Suppressor macrophage (primary cell): ENCODE measurements at regions not wholly inside any gene's neighbourhood (a gene's known extent, or its start where the extent isn't known, plus 50 kb on each side); places are given as distances from the start of the nearest gene placed in this dataset.

Experiments
- DNase-seq, 4 experiments: peaks; one replicate each; pipeline ENCODE4 v3.0.0-alpha.2; 2020 to 2022

DNA sequence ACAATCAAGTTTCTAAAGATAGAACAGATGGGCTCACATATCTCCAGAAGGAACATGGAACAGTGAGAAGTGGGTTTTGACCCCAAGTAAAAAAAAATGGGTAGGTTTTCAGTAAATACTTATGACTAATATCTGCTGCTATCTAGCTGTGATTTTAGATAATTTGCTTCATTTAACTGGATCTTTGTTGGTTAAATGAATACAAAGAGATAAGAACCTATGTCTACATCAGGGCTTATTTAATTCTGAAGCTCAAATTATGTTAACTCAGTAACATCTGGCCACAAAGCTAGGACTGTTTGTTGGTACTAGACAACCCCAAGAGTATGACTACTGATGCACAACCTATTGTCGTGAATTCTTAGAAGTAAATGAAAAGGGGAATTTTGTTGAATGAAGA is 144.4 kb upstream of the SESN3 start:
- no peak for DNase-seq

DNA sequence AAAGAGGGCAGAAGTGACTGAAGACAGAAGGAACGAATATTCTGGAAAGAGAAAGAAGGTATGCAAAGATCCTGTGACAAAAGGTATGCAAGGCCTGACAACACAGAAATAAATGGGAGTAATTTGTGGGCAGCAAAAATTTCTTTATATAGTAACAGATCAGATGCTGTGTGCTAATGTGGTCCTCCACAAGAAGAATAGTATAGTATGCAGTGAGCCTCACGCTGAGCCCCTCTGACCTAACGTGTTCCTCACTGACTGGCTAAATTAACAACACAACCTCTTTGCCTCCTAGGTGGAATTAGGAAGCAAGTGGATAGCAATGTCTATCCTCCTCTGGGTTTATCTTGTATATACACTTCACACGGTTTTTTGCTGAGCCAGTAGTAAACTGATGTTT is 143.1 kb upstream of the SESN3 start:
- no peak for DNase-seq

DNA sequence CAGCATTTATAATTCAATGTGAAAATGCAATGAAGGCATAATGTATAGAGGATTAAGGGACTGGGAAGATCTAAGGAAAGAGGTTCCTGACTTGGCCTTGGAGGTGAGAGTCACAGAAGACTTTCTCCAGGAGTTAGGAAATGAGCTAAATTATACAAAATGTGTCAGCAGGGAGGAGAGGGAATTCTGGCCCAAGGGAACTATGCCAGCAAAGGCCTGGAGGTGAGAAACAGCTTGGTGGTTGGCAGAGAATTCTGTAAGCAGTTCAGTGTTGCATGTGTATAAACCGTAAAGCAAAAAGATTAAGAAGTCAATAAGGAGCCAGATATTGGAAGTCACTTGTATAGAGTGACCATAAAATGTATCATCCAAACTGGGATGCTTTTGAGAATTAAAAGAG is 142.2 kb upstream of the SESN3 start:
- no peak for DNase-seq

DNA sequence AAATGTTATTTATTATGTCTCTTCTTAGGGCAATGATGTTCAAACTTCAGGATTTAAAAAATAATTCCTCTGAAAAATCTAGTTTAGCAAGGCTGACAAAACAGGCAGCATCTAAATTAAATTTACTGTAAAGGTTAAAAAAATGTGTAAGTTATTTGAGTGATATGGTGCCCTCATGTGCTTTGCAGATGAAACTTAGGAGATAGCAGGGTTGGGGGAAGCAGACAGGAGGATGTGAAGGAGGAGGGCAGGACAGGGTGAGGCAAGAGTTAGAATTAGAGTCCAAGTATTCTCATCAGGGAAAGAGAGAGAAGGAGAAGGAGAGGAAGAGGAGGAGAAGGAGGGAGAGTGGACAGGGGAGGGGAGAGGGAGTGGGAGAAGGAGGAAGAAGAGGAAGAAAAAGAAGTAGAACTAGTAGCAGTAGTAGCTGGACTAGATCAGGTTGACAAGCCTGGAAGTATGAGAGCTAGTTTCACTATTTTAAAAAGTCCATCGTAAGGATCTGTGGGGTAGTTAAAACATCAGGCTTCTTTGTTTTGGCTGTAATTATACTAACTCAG is 141.2 kb upstream of the SESN3 start:
- DNase-seq: peak in 1 of 4 experiments; percentile 8

DNA sequence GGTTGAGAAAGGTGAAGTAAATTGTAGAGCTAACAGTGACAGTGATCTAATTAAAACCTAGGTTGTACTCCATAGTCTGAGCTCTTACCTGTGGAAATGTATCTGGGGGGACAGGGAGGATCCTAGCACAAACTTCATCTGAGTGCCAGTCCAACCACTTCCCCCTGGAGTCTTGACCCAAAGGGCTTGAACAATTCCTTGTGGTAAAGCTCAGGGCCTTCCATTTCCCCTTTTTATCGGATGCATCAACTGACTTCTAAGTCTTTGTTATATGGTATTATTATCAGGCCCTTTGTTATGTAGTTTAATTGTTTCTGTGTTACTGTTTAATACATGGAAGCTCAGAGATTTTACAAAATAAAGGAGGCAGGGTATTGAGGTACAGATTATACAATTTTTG is 140.2 kb upstream of the SESN3 start:
- peak; percentile 57 to 79 (median 74) for DNase-seq

DNA sequence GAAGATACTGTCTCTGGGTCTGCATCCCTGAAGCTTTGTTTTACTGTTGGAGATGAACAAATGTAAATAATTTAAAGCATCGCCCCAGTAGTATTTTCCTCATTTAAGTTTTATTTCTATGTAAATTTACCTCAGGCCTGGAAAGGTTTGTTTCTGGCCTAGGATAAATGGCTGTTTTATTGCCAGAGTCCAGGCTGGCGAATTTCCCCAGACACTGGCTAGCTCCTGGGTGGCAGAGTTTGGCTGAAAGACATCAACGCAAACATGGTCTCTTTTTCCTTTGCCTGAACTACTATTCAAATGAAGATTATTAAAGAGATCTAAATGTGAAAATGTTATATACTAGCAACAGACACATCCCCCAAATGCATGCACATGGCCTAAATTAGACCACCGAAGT is 136.7 kb upstream of the SESN3 start:
- no peak for DNase-seq

DNA sequence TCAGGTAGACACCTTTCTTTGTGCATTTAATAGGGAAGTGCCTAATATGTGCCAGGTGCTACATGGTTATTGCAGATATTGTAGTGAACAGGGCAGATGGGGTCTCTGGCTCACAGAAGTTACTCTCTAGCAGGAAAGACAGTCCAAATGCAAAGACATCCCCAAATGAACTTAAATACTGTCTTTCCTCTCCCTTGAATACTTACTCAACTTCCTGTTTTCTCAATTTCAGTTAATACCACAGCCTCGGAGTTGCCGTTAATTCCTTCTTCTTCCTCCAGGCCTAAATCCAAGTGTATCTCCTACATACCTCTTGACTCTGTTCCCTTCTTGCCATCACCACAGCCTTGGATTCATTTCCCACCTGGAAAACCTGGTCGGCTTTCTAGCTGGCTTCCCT is 134.3 kb upstream of the SESN3 start:
- DNase-seq: peak; percentile 37 to 77 (median 60)

DNA sequence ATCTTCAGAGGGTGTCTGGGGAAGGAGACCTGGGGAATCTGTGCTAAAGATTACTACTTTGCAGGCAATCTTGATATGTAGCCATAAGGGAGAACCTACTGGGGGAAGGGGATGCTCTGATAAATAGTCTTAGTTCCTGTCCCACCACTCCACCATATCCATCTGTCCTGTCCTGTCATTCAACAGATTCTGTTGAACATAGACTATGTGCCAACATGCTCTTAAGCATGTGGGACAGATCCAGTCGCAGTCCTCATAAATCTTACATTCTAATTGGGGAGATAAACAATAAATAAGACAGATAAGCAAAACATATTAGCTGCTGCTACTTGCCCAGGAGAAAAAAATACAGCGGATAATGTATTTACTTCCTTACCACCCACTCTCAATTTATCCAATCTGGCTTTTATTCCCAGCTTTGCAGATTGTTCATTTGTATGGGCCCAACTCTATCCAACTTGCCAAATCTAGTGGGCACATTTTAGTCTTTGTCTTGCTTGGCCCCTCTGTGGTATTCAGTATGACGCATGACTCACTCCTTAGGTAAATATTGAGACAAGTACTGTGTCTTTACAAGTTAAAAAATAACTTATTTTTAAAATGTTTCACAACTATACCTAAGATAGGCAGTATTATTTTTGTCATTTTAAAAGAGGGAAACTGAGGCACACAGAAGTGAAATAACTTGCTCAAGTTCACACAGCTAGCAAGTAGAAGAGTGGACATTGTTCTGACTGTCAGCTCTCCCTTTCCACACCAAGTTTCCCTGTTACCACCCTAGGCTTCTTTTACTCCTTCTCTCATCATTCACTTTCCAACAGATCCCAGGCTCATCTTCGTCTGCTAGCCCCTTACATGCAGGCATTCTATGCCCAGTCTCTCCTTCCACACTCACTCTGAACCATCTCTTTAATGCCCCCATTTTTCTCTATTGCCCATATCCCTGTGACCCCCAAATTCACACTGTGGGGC is 133.6 kb upstream of the SESN3 start:
- DNase-seq: no peak

DNA sequence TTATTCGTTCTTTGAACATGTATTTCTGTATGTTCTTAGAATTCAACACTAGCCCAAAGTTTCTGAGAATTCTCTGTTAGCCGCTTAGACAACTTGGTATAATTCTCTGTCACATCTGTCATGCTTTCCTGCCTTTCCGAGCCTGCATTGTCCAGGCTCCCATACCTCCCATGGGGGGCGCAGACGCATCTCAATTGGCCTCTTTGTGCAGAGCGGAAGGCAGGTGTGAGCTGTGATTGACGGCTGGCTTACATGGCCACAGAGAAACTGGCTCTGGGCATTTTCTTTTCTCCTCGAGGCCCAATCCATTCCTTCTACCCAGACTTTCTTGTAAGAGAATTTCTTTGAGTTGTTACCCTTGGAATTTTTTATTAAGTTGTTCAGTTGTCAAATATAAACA is 132.7 kb upstream of the SESN3 start:
- DNase-seq: no peak

DNA sequence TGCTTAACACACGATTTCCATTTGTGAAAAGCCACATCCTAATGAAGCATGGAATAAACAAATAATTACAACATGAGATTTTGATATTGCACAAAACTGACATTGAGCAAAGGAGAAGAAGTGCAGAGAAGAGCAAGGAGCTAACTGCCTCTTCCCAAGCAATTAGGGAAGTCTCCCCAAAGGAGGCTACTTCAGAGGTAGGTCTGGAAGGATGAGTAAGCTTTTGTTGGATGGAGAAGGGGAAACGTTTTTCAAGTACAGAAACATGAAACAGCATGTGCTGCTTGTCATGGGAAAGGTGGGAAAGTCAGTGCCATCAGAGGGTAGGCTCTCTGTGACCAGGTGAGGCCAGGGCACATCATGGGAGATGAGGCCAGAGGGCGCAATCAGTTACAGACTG is 132.2 kb upstream of the SESN3 start:
- DNase-seq: peak; percentile 61 to 88 (median 78)

DNA sequence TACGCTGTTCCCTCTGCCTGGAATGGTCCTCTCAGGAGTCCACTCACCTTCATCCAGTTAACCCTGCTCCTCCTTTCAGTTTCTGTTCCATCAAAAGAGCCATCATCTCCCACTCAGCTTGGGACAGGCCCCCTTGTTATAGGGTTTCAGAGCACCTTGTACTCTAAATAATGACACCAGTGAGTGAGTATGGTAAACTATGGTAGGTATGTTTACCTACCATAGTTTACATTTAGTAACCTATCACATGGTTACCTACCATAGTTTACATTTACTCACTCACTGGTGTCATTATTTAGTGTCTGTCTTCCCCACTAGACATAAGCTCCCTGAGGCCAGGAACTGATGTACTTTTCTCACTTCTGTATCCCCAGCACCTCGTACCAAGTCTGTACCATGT is 130.2 kb upstream of the SESN3 start:
- DNase-seq: no peak

DNA sequence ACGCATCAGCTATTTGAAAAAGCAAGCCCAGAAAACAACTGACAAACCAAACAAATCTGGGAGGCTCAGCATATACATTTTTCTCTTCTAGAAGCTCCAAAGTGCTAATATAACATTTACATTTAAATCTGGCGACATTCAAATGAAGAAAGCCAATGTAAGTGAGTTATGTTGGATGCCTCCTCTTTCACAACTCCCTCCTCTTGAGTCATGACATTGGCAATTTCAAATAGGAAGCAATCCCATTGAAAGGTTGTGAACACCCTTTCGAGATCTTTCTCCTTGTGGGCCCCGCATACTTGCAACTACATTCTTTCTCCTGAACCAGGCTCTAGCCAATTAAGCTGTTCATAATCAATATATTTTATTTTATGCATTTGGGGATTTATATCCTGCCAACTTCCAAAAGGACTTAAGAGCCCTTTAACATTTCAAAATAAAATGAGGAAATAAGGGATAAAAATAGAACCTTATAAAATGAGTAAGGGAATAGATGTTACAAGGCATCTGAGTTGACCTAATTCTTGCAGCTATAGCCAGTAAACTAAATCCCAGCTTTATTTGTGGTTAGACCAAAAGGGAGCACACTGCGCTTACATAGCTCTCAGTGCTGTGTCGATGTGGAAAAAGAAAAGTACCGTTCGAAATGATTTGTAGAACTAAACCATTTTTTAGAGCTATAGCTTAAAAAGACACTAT is 129.5 kb upstream of the SESN3 start:
- DNase-seq: peak; percentile 46 to 75 (median 62)

DNA sequence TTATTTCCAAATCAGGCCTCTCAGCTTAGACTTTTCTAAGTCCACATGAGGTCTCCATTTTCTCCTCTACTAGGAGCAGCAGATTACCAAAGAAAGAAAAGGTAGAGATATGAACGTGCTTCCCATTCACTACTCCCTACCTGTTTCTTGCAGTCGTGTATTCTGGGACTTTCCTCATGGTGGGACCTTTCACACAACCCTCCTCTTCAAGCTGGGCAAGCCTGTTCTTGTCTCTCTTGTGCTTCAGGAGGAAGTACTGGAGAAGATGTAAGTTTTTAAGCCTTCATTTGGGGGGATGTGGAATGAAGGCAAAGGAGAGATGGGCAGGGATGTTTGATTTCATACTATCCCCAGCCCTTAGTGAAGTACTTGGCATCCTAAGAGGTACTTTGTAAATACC is 128.8 kb upstream of the SESN3 start:
- no peak for DNase-seq

DNA sequence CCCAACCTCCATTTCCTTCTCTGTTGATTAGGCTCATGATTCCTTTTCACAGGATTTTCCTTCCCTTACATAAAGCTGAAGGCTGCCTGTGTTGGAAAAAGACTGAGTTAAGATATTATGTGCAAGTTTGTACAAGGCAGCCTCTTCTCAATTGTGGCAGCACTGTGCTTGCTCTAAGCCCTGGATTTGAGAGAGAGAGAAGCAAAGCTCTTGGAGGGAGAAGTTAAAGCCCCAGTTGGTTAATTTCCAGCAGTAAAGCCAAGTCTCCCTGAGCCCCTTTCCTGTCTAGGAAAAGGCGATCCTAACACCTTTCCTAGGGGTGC is 128.3 kb upstream of the SESN3 start:
- no peak for DNase-seq

DNA sequence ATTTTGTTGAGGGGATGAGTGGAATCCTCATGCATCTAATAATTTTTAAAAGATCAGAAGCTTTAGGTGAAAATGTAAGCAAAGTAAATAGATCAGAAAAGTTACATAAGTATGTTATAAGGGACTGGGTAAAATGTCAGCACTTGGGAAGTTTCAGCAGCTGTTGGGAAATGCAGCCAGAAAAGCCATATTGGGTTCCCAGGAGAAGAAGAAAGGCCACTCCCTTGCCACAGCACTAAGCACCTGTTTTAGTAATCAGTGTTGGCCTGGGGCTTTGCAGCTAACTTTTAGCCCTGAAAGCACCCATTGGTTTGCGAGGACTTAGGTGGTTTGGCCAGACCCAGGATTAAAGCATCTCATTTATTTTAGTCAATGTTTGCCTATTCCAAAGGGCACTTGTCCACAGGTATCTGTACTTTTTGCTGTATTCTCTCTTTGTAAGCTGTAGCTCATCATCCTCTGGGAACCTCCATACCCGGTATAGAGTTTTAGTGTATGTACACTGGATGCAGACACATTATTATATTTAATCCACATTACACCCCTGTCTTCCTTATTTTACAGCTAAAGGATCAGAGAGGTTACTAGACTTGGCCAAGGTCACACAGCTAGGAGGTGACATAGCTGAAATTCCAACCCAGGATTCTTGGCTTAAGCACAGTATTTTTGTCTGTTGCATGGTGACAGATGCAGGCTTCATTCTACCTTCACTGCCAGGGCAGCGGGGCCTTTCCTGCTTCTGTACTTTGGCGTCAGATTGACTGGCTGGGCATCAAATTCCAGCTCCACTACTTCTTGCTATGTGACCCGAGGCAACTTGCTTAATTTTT is 127.7 kb upstream of the SESN3 start:
- peak in 1 of 4 experiments; percentile 16 for DNase-seq

DNA sequence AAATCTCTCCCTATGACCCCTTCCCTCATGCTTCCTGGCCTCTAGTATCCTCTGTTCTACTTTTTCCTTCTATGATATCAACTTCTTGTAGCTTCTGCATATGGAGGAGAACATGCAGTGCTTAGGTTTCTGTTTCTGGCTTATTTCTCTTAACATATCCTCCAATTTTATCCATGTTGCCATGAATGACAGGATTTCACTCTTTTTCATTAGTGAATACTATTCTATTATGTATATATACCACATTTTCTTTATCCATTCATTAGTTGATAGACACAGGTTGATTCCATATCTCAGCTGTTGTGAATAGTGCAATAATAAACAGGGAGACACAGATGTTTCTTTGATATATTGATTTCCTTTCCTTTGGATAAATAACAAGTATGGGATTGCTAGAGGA is 123.3 kb upstream of the SESN3 start:
- no peak for DNase-seq

DNA sequence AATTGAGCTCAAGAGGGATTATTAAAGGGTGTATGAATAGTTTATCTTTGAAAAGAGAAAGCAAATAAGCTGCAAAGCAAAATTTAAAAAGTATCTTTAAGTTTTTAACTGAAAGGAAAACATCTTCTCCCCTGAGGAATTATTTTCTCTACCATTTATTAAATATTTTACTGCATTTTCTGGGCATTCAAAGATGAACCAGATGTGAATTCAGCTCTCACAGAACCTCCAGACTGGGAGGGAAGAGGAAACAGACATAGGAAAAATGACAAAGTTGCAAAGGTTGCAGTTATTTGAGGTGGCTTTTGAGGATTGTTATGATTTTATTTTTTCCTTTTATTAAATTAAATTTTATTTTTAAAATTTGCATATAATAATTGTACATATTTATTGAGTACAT is 122.7 kb upstream of the SESN3 start:
- no peak for DNase-seq

DNA sequence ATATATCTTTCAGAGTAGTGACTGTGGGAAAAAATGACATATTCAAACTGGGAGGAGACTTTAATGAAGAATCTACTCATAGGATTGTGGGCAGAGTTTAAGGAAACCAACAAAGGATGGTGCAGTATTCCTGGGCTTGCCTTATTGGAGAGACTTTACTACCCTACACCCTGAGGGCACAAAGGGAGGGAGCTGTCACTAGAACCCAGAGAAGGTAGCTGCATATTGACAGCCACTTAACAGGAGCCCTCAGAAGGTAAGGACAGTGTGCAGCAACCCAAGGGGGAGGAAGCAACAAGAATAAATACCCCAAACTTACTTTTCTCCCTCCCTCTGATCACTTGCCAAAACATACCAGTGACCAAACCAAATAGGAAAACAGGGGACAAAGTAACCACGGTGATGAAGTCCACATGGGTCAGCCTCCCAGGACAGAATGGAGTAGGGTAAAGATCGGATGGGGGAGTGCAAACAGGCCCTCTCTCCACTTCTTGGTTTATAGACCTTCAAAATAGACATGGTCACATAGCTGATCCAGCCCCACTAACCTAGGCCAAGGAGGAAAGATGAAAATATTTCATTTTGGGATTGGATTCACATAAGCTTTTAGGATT is 121.8 kb upstream of the SESN3 start:
- no peak for DNase-seq

DNA sequence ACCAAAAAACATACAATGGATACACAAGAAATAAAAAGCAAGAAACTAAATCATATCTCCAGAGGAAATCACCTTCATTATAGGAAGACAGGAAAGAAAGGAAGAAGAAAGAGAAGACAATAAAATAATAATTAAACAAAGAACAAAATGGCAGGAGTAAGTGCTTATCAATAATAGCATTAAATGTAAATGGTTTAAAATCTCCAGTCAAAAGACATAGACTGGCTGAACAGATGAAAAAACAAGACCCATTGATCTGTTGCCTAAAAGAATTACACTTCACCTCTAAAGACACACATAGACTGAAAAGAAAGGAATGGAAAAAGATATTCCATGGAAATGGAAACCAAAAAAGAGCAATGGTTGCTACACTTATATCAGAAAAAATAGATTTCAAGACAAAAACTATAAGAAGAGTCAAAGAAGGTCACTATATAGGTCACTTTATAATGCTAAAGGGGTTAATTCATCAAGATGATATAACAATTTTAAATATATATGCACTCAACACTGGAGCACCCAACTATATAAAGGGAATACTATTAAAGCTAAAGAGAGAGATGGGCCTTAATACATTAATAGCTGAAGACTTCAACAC is 118.4 kb upstream of the SESN3 start:
- DNase-seq: no peak

DNA sequence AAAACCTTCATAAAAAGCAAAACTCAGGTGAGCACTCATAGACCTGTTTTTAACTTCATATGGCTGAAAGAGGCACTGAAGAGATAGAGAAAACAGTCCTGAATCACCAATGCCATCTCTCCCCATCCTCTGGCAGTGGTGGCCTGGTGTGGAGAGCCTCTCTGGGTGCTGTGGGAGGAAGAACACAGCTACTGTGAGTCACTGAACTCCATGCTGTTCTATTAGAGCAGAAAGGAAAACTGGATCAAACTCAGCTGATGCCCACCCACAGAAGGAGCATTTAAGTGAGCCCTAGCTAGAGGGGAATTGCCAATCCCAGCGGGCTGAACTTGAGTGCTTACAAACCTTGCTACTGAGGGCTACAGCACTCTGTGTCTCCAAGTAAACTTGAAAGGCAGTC is 115.3 kb upstream of the SESN3 start:
- DNase-seq: peak; percentile 14 to 39 (median 20)

DNA sequence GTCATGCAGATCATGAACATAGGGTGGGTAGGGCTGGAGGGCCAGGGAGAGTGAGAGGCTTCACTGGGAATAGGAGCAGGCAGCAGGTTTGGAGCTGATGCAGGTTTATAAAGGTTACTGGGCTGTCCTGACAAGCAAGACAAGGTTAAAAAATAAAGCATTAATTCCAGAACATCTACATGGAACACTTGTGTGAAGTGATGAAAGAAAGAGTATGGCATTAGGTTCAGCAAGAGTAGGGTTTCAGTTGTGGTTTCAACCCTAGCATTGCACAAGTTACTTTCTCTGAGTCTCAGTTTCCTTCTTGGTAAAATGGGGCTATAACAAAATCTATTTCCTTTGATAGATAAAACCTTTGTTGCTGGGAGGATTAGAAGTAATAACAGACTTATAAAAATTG is 114.6 kb upstream of the SESN3 start:
- DNase-seq: no peak
